GM19240 (cell line): ENCODE measurements at regions not wholly inside any gene's neighbourhood (a gene's known extent, or its start where the extent isn't known, plus 50 kb on each side); places are given as distances from the start of the nearest gene placed in this dataset.

Experiments used
- DNase-seq: peaks from one replicate; pipeline ENCODE4 v3.0.0; 2011; ENCODE audit warnings: low spot score; ENCODE audit not compliant: insufficient read length

- no peak for DNase-seq
Measured at GRCh38 chr4:152115794-152116193, 355.0 kb upstream of the GATB start.

GRCh38 chr4:152115118-152115517 lies 354.3 kb upstream of the GATB start:
- DNase-seq: no peak

GRCh38 chr4:152114562-152114961 lies 353.8 kb upstream of the GATB start:
- no peak for DNase-seq

GRCh38 chr4:152112887-152113286 lies 352.1 kb upstream of the GATB start:
- DNase-seq: no peak

- DNase-seq: no peak
Measured at GRCh38 chr4:152112190-152112589, 351.4 kb upstream of the GATB start.

- DNase-seq: no peak
Measured at GRCh38 chr4:152110780-152111179, 350.0 kb upstream of the GATB start.

- no peak for DNase-seq
Measured at GRCh38 chr4:152109531-152110509, 349.0 kb upstream of the GATB start.

GRCh38 chr4:152107736-152108500 lies 347.1 kb upstream of the GATB start:
- no peak for DNase-seq

- DNase-seq: no peak
Measured at GRCh38 chr4:152106781-152107321, 346.0 kb upstream of the GATB start.

GRCh38 chr4:152106113-152106763 lies 345.4 kb upstream of the GATB start:
- DNase-seq: no peak

- DNase-seq: no peak
Measured at GRCh38 chr4:152104901-152105357, 344.1 kb upstream of the GATB start.

GRCh38 chr4:152104356-152104755 lies 343.5 kb upstream of the GATB start:
- DNase-seq: no peak

- no peak for DNase-seq
Measured at GRCh38 chr4:152103181-152103901, 342.5 kb upstream of the GATB start.

GRCh38 chr4:152102436-152103000 lies 341.7 kb upstream of the GATB start:
- no peak for DNase-seq

- DNase-seq: no peak
Measured at GRCh38 chr4:152101556-152102435, 341.0 kb upstream of the GATB start.

- DNase-seq: no peak
Measured at GRCh38 chr4:152100379-152101201, 339.8 kb upstream of the GATB start.

GRCh38 chr4:152099981-152100378 lies 339.2 kb upstream of the GATB start:
- no peak for DNase-seq

- no peak for DNase-seq
Measured at GRCh38 chr4:152099555-152099954, 338.7 kb upstream of the GATB start.

- no peak for DNase-seq
Measured at GRCh38 chr4:152099061-152099425, 338.2 kb upstream of the GATB start.
